HepG2 (cell line): ENCODE measurements at regions not wholly inside any gene's neighbourhood (a gene's known extent, or its start where the extent isn't known, plus 50 kb on each side); places are given as distances from the start of the nearest gene placed in this dataset.

Source experiments
- HCFC1 ChIP-seq: fragments of 150-350 bp; IDR thresholded peaks from 2 replicates; pipeline ENCODE4 v1.6.1; 2014; ENCODE audit warnings: low read depth, low read length
- IRX3 ChIP-seq: sonication (generic); formaldehyde crosslinking; IDR thresholded peaks from 2 replicates; pipeline ENCODE4 v1.8.1; 2023; ENCODE audit warnings: mild to moderate bottlenecking, low read depth, missing genetic modification reagents, borderline replicate concordance
- JUN ChIP-seq: sonication (generic); formaldehyde crosslinking; IDR thresholded peaks from 2 replicates; pipeline ENCODE4 v1.4.0; 2020; ENCODE audit warnings: mild to moderate bottlenecking, missing genetic modification reagents
- KDM5A ChIP-seq: fragments of 200-600 bp; sonication (generic); IDR thresholded peaks from 2 replicates; pipeline ENCODE4 v1.7.0; 2018; ENCODE audit warnings: antibody characterized with exemption, mild to moderate bottlenecking, low read length, borderline replicate concordance
- MAFF ChIP-seq: IDR thresholded peaks from 2 replicates; pipeline ENCODE4 v1.6.1; 2011; ENCODE audit warnings: low read depth, low read length, improper control_type of control experiment
- NCOA5 ChIP-seq: sonication (generic); formaldehyde crosslinking; IDR thresholded peaks from 2 replicates; pipeline ENCODE4 v1.4.0; 2020; ENCODE audit warnings: missing genetic modification reagents
- SMC3 ChIP-seq: IDR thresholded peaks from 2 replicates; pipeline ENCODE4 v1.6.1; 2011; ENCODE audit warnings: low read length, improper control_type of control experiment
- TF ChIP-seq, protein P1 (sequence below): IDR thresholded peaks from 2 replicates; pipeline ENCODE4 v1.6.1; 2016
- TF ChIP-seq, protein P2 (sequence below), 2 experiments: sonication (generic) in 1 of 2; formaldehyde crosslinking in 1 of 2; IDR thresholded peaks; 2 replicates each; pipeline versions ENCODE4 v1.5.1 to v1.6.1; 2011 to 2020; ENCODE audit warnings: borderline replicate concordance in 1 of 2, low read depth in 1 of 2, low read length in 1 of 2, mild to moderate bottlenecking in 1 of 2, missing genetic modification reagents in 1 of 2, moderate library complexity in 1 of 2
- TF ChIP-seq, protein P3 (sequence below): sonication (generic); formaldehyde crosslinking; IDR thresholded peaks from 2 replicates; pipeline ENCODE4 v1.5.0; 2020; ENCODE audit warnings: mild to moderate bottlenecking, missing genetic modification reagents, moderate library complexity
- TF ChIP-seq, protein P4 (sequence below): sonication (generic); formaldehyde crosslinking; IDR thresholded peaks from 2 replicates; pipeline ENCODE4 v1.4.0; 2020; ENCODE audit warnings: missing genetic modification reagents

DNA sequence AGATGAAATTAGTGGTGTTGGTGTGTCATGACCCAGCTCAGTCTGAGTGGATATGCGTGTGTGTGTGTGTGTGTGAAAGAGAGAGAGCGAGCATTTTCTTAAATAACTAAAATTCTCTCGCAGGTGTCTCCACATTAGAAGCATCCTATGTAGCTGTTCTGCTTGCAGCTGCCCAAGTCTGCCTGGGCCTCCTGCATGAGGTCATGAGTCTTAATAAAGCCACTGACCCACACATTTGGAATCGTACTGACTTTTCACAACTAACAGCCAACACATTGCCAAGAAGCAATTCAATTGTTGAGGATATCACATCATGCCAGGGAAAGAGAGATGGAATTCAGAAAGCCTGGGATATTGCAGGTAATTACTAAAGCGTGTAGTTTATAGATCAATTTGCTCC is 238.2 kb upstream of the AJAP1 start:
- TF ChIP-seq SMC3 (no peak), HCFC1 (no peak), NCOA5 (CRISPR knock-in tag) (no peak), KDM5A (no peak), MAFF (no peak), IRX3 (CRISPR knock-in tag) (no peak), JUN (CRISPR knock-in tag) (no peak)
- TF ChIP-seq, protein P1, sequence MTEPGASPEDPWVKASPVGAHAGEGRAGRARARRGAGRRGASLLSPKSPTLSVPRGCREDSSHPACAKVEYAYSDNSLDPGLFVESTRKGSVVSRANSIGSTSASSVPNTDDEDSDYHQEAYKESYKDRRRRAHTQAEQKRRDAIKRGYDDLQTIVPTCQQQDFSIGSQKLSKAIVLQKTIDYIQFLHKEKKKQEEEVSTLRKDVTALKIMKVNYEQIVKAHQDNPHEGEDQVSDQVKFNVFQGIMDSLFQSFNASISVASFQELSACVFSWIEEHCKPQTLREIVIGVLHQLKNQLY = no peak
- TF ChIP-seq, protein P2, sequence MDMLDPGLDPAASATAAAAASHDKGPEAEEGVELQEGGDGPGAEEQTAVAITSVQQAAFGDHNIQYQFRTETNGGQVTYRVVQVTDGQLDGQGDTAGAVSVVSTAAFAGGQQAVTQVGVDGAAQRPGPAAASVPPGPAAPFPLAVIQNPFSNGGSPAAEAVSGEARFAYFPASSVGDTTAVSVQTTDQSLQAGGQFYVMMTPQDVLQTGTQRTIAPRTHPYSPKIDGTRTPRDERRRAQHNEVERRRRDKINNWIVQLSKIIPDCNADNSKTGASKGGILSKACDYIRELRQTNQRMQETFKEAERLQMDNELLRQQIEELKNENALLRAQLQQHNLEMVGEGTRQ (IDR thresholded peaks at IDR 0.05; ENCODE audit: low read depth, low read length) = no peak
- TF ChIP-seq, protein P2 (CRISPR knock-in tag; IDR thresholded peaks at IDR 0.05; ENCODE audit: borderline replicate concordance) = no peak
- TF ChIP-seq, protein P3, sequence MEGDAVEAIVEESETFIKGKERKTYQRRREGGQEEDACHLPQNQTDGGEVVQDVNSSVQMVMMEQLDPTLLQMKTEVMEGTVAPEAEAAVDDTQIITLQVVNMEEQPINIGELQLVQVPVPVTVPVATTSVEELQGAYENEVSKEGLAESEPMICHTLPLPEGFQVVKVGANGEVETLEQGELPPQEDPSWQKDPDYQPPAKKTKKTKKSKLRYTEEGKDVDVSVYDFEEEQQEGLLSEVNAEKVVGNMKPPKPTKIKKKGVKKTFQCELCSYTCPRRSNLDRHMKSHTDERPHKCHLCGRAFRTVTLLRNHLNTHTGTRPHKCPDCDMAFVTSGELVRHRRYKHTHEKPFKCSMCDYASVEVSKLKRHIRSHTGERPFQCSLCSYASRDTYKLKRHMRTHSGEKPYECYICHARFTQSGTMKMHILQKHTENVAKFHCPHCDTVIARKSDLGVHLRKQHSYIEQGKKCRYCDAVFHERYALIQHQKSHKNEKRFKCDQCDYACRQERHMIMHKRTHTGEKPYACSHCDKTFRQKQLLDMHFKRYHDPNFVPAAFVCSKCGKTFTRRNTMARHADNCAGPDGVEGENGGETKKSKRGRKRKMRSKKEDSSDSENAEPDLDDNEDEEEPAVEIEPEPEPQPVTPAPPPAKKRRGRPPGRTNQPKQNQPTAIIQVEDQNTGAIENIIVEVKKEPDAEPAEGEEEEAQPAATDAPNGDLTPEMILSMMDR (CRISPR knock-in tag) = no peak
- TF ChIP-seq, protein P4, sequence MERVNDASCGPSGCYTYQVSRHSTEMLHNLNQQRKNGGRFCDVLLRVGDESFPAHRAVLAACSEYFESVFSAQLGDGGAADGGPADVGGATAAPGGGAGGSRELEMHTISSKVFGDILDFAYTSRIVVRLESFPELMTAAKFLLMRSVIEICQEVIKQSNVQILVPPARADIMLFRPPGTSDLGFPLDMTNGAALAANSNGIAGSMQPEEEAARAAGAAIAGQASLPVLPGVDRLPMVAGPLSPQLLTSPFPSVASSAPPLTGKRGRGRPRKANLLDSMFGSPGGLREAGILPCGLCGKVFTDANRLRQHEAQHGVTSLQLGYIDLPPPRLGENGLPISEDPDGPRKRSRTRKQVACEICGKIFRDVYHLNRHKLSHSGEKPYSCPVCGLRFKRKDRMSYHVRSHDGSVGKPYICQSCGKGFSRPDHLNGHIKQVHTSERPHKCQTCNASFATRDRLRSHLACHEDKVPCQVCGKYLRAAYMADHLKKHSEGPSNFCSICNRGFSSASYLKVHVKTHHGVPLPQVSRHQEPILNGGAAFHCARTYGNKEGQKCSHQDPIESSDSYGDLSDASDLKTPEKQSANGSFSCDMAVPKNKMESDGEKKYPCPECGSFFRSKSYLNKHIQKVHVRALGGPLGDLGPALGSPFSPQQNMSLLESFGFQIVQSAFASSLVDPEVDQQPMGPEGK = no peak
